MM.1S (cell line): ENCODE measurements at regions not wholly inside any gene's neighbourhood (a gene's known extent, or its start where the extent isn't known, plus 50 kb on each side); places are given as distances from the start of the nearest gene placed in this dataset.

Experiments used
- DNase-seq: peaks from one replicate; pipeline ENCODE4 v3.0.0-alpha.2; 2015
- H2AFZ ChIP-seq: fragments of 300-600 bp; sonication (generic); 2 replicates; pipeline ENCODE4 v1.6.0; 2016; ENCODE audit warnings: antibody characterized with exemption, low read length
- H3F3A ChIP-seq: fragments of 300-600 bp; sonication (generic); 2 replicates; pipeline ENCODE4 v1.6.1; 2016; ENCODE audit warnings: mild to moderate bottlenecking, antibody characterized with exemption, low read length, moderate library complexity, mixed read lengths; ENCODE audit not compliant: insufficient read depth
- H3K27ac ChIP-seq: fragments of 300-600 bp; sonication (generic); 2 replicates; pipeline ENCODE4 v1.5.1; 2016; ENCODE audit warnings: mild to moderate bottlenecking, low read length
- H3K27me3 ChIP-seq: fragments of 300-600 bp; sonication (generic); replicated peaks from 2 replicates; pipeline ENCODE4 v1.6.0; 2016; ENCODE audit warnings: low read length; ENCODE audit not compliant: insufficient read depth
- H3K36me3 ChIP-seq: fragments of 300-600 bp; sonication (generic); replicated peaks from 2 replicates; pipeline ENCODE4 v1.6.1; 2016; ENCODE audit warnings: mild to moderate bottlenecking, low read length, mixed read lengths; ENCODE audit not compliant: insufficient read depth
- H3K4me1 ChIP-seq: fragments of 300-600 bp; sonication (generic); 2 replicates; pipeline ENCODE4 v1.6.1; 2016; ENCODE audit warnings: low read length, mixed read lengths
- H3K4me2 ChIP-seq: fragments of 300-600 bp; sonication (generic); 2 replicates; pipeline ENCODE4 v1.6.0; 2016; ENCODE audit warnings: low read depth, low read length
- H3K4me3 ChIP-seq: fragments of 300-600 bp; sonication (generic); 2 replicates; pipeline ENCODE4 v1.5.1; 2016; ENCODE audit warnings: low read length, mixed read lengths
- H3K79me2 ChIP-seq: fragments of 300-600 bp; sonication (generic); 2 replicates; pipeline ENCODE4 v1.6.1; 2016; ENCODE audit warnings: mixed run types, low read length, mixed read lengths
- H3K9ac ChIP-seq: fragments of 300-600 bp; sonication (generic); 2 replicates; pipeline ENCODE4 v1.6.1; 2016; ENCODE audit warnings: low read length, mixed read lengths
- H3K9me2 ChIP-seq: fragments of 300-600 bp; sonication (generic); replicated peaks from 2 replicates; pipeline ENCODE4 v1.6.1; 2016; ENCODE audit warnings: mild to moderate bottlenecking, low read length, mixed read lengths; ENCODE audit not compliant: insufficient read depth
- H3K9me3 ChIP-seq: fragments of 300-600 bp; sonication (generic); replicated peaks from 2 replicates; pipeline ENCODE4 v1.6.1; 2016; ENCODE audit warnings: mild to moderate bottlenecking, low read length, mixed read lengths; ENCODE audit not compliant: insufficient read depth
- H4K20me1 ChIP-seq: fragments of 300-600 bp; sonication (generic); 2 replicates; pipeline ENCODE4 v1.6.1; 2016; ENCODE audit warnings: mild to moderate bottlenecking, low read length, moderate library complexity, mixed read lengths; ENCODE audit not compliant: insufficient read depth
- CTCF ChIP-seq: fragments of 300-600 bp; sonication (generic); IDR thresholded peaks from 2 replicates; pipeline ENCODE4 v1.5.1; 2016; ENCODE audit warnings: antibody characterized with exemption, low read length, mixed read lengths
- EZH2 ChIP-seq: fragments of 300-600 bp; sonication (generic); optimal IDR thresholded peaks from 2 replicates; pipeline ENCODE3; 2017; ENCODE audit warnings: low read depth, mild to moderate bottlenecking, antibody characterized with exemption, low read length, mixed read lengths
- EZH2phosphoT487 ChIP-seq: fragments of 300-600 bp; sonication (generic); IDR thresholded peaks from 2 replicates; pipeline ENCODE4 v1.6.1; 2018; ENCODE audit warnings: antibody characterized with exemption, low read length

DNA sequence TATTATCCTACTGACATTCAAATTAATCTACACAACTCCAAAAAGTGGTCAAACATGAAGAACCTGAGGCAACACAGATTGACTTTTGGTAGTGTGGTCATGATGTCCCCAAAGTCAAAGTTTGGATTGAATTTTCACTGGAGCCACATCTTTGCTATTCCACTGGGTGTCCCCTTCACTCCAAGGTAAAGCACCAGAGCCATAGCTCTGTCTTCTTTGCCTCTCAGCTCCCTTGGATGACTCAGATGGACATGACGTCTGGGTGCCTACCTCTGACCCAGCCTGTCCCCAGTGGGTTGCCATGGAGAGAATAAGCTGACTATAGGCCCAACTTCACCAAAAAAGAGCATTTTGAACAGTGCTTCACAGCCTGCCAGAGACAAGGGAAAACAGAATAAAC, 57.4 kb upstream of the ARHGAP42 start:
- H2AFZ ChIP-seq: no peak overlapping the region
- TF ChIP-seq EZH2 (no peak), CTCF (no peak), EZH2phosphoT487 (no peak)
- H3K4me2 ChIP-seq: no peak overlapping the region
- H3F3A ChIP-seq: no peaks in the 10 kb centered on the region
- no peak overlapping the region for H3K4me3 ChIP-seq
- H3K27me3 ChIP-seq: no peaks in the 10 kb centered on the region
- H4K20me1 ChIP-seq: no peaks in the 10 kb centered on the region
- no peak for DNase-seq
- no peak overlapping the region for H3K9ac ChIP-seq
- H3K79me2 ChIP-seq: no peaks in the 10 kb centered on the region
- H3K9me3 ChIP-seq: no peaks in the 10 kb centered on the region
- H3K9me2 ChIP-seq: no peaks in the 10 kb centered on the region
- no peak overlapping the region for H3K27ac ChIP-seq
- H3K4me1 ChIP-seq: no peaks in the 10 kb centered on the region
- H3K36me3 ChIP-seq: no peaks in the 10 kb centered on the region

DNA sequence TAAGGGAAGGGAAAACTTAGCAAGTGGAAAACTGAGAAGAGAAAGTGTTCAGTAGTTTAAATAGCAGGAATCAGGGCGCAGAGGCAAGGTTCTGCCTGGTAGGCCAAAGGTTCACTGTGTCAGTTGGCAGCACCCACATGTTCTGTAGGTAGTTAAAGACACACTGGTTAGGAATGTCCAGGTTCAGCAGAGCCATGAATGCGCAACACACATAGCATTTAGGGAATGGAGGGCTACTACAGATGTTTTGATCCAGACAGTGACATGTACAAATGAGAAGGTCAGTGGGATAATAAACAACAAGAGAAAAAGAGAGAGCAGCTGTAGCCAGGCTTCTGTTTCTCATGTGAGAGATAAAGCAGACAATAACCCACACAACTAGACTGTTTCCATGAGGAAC, 56.2 kb upstream of the ARHGAP42 start:
- Histone ChIP-seq H3K27me3 (no peaks in the 10 kb centered on the region), H3K4me1 (no peaks in the 10 kb centered on the region), H3K9ac (no peak overlapping the region), H2AFZ (no peak overlapping the region), H3K27ac (no peak overlapping the region), H3K4me3 (no peak overlapping the region), H4K20me1 (no peaks in the 10 kb centered on the region), H3K4me2 (no peak overlapping the region), H3F3A (no peaks in the 10 kb centered on the region), H3K79me2 (no peaks in the 10 kb centered on the region), H3K9me2 (no peaks in the 10 kb centered on the region), H3K36me3 (no peaks in the 10 kb centered on the region), H3K9me3 (no peaks in the 10 kb centered on the region)
- no peak for DNase-seq
- no peak for TF ChIP-seq EZH2
- no peak for TF ChIP-seq CTCF
- no peak for TF ChIP-seq EZH2phosphoT487

- no peak overlapping the region for H3K9ac ChIP-seq
- DNase-seq: no peak
- H4K20me1 ChIP-seq: no peaks in the 10 kb centered on the region
- no peak overlapping the region for H2AFZ ChIP-seq
- no peak overlapping the region for H3K4me3 ChIP-seq
- H3K27me3 ChIP-seq: no peaks in the 10 kb centered on the region
- H3K36me3 ChIP-seq: no peaks in the 10 kb centered on the region
- no peaks in the 10 kb centered on the region for H3F3A ChIP-seq
- H3K79me2 ChIP-seq: no peaks in the 10 kb centered on the region
- no peak overlapping the region for H3K4me2 ChIP-seq
- TF ChIP-seq CTCF (no peak), EZH2phosphoT487 (no peak), EZH2 (no peak)
- no peak overlapping the region for H3K27ac ChIP-seq
- H3K9me2 ChIP-seq: no peaks in the 10 kb centered on the region
- H3K4me1 ChIP-seq: no peaks in the 10 kb centered on the region
- H3K9me3 ChIP-seq: no peaks in the 10 kb centered on the region
These were observed 55.8 kb upstream of the ARHGAP42 start for GRCh38 chr11:100631316-100631715.
